ENCODE measurements at regions not wholly inside any gene's neighbourhood (a gene's known extent, or its start where the extent isn't known, plus 50 kb on each side); places are given as distances from the start of the nearest gene placed in this dataset.

DNA sequence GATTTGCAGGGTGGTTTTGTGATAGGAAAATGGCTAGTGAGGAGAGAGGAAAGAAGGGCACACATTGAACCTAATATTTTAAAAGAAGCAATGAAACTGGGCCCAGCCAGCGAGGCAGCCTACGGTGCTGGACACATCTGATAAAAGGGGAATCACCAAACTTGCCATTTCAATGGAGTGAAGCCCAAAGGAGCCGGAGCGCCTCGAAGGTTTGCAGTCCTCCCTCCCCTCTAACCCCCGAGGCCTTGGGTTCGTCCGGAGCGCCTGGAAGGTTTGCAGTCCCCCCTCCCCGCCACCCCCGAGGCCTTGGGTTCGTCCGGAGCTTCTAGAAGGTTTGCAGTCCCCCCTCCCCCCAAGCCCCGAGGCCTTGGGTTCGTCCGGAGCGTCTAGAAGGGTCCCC is 132.6 kb downstream of the TENT4A start:
- no peak overlapping the region for H4K5ac ChIP-seq (ENCODE audit: insufficient read length, low read depth, low read length)
- no peak overlapping the region for H2AFZ ChIP-seq (ENCODE audit: low read length)
- H3K27ac Mint-ChIP-seq = peak overlapping the region in 1 of 3 experiments; percentile 50; a peak in 1 of 7 replicates
- peaks cover 9 to 16% of the 10 kb centered on the region in 2 experiments for H3K9me3 Mint-ChIP-seq
- H2AK5ac ChIP-seq (ENCODE audit: insufficient read length, low read length) = no peak overlapping the region
- no peak overlapping the region for H3K4me3 Mint-ChIP-seq
- TF ChIP-seq, protein P1, sequence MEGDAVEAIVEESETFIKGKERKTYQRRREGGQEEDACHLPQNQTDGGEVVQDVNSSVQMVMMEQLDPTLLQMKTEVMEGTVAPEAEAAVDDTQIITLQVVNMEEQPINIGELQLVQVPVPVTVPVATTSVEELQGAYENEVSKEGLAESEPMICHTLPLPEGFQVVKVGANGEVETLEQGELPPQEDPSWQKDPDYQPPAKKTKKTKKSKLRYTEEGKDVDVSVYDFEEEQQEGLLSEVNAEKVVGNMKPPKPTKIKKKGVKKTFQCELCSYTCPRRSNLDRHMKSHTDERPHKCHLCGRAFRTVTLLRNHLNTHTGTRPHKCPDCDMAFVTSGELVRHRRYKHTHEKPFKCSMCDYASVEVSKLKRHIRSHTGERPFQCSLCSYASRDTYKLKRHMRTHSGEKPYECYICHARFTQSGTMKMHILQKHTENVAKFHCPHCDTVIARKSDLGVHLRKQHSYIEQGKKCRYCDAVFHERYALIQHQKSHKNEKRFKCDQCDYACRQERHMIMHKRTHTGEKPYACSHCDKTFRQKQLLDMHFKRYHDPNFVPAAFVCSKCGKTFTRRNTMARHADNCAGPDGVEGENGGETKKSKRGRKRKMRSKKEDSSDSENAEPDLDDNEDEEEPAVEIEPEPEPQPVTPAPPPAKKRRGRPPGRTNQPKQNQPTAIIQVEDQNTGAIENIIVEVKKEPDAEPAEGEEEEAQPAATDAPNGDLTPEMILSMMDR (conservative IDR thresholded peaks at IDR 0.05) = no peak
- peaks cover 2 to 14% (median 3%) of the 10 kb centered on the region in 3 experiments; a peak in 4 of 7 replicates for H3K36me3 Mint-ChIP-seq (ENCODE audit: insufficient read depth in 1 of 3, low read depth in 3 of 3)
- no peak overlapping the region for H3K4ac ChIP-seq (ENCODE audit: low read depth, low read length)
- H3K4me1 Mint-ChIP-seq = peaks cover 17 to 22% of the 10 kb centered on the region in 2 experiments
- H3K9me3 ChIP-seq (ENCODE audit: control insufficient read depth, low read depth, low read length) = peaks cover 6% of the 10 kb centered on the region
- no peak for DNase-seq
- no peak overlapping the region for H3K14ac ChIP-seq (ENCODE audit: insufficient read depth, low read length)
- H2BK20ac ChIP-seq (ENCODE audit: low read depth, low read length, poor library complexity, severe bottlenecking) = no peak overlapping the region
- no peak overlapping the region for H2BK12ac ChIP-seq (ENCODE audit: insufficient read length, low read depth, low read length)
- H3K4me1 ChIP-seq (ENCODE audit: insufficient read depth, low read length) = no peaks in the 10 kb centered on the region
- H3K18ac ChIP-seq (ENCODE audit: insufficient read length, low read depth, low read length) = no peak overlapping the region
- no peak overlapping the region for H2BK5ac ChIP-seq (ENCODE audit: insufficient read length, low read length)
- no peaks in the 10 kb centered on the region for H3K27me3 ChIP-seq (ENCODE audit: insufficient read depth, low read length)
- H4K91ac ChIP-seq (ENCODE audit: insufficient read length, low read depth, low read length) = no peak overlapping the region
- H3K23me2 ChIP-seq (ENCODE audit: insufficient read length, low read depth, low read length, poor library complexity, severe bottlenecking) = no peaks in the 10 kb centered on the region
- H3K9ac ChIP-seq (ENCODE audit: extremely low read depth, insufficient read length, low read length) = no peak overlapping the region
- H3K27ac ChIP-seq (ENCODE audit: insufficient read length, low read depth, low read length) = no peak overlapping the region
- H3K56ac ChIP-seq (ENCODE audit: insufficient read length, low read depth, low read length) = no peak overlapping the region
- H3K79me2 ChIP-seq (ENCODE audit: insufficient read depth, low read length) = no peaks in the 10 kb centered on the region
- H4K20me1 ChIP-seq (ENCODE audit: control insufficient read depth, insufficient read depth, insufficient read length) = no peaks in the 10 kb centered on the region
- H4K8ac ChIP-seq (replicated peaks; ENCODE audit: insufficient read length, low read depth, low read length) = no peak overlapping the region
- no peak overlapping the region for H3K23ac ChIP-seq (ENCODE audit: insufficient read length, low read depth, low read length)
- H3K4me2 ChIP-seq (ENCODE audit: insufficient read depth, insufficient read length, low read length) = no peak overlapping the region
- H3K79me1 ChIP-seq (ENCODE audit: insufficient read depth, low read depth, low read length, poor library complexity, severe bottlenecking) = no peaks in the 10 kb centered on the region
- WGBS (ENCODE audit: extremely low coverage, insufficient read length, low lambda C conversion rate) = no CpG with 5 or more reads among the region's 17 CpGs
- H3K27me3 Mint-ChIP-seq (ENCODE audit: low read depth) = peaks cover 13% of the 10 kb centered on the region
- no peak overlapping the region for H2BK120ac ChIP-seq (ENCODE audit: low read depth, low read length, poor library complexity, severe bottlenecking)
- no peak overlapping the region for H2BK15ac ChIP-seq (ENCODE audit: low read depth, low read length)
- H3T11ph ChIP-seq (ENCODE audit: low read length) = no peak overlapping the region

All from H9 (cell line).